ENCODE measurements at regions not wholly inside any gene's neighbourhood (a gene's known extent, or its start where the extent isn't known, plus 50 kb on each side); places are given as distances from the start of the nearest gene placed in this dataset.
"Not testable (repeated sequence)": the region's sequence is repeated elsewhere in the genome, so short reads cannot be mapped to it uniquely, and the experiment has no call there.

- DNase-seq = no peak
Observed at GRCh38 chr12:108423486-108423885, 84.4 kb upstream of the CMKLR1 start.

DNA sequence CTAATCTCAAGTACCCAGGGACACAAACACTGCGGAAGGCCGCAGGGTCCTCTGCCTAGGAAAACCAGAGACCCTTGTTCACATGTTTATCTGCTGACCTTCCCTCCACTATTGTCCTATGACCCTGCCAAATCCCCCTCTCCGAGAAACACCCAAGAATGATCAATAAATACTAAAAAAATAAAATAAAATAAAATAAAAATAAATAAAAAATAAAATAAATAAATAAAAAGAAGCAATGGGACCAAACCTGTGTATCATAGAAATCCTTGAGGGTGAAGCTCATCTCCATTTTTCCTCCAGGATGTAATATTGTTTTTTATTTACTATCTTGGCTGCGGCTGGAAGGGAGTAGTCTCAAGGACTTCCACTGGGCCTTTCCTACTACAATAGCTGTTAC is 82.0 kb upstream of the CMKLR1 start:
- DNase-seq = not testable (repeated sequence)

DNA sequence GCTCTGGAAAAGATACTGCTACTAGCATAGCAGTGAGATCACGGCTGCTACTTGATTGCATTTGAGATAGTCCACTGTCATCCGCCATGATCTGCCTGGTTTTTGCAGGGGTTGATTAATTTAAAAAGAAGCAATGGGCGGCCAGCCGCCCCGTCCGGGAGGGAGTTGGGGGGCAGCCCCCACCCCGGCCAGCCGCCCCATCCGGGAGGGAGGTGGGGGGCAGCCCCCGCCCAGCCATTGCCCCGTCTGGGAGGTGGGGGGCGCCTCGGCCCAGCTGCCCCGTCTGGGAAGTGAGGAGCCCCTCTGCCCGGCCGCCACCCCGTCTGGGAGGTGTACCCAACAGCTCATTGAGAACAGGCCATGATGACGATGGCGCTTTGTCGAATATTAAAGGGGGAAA is 81.3 kb upstream of the CMKLR1 start:
- DNase-seq = not testable (repeated sequence)

- DNase-seq = no peak
Observed at GRCh38 chr12:108419949-108420348, 80.8 kb upstream of the CMKLR1 start.

- DNase-seq = no peak
Observed at GRCh38 chr12:108418164-108418890, 79.2 kb upstream of the CMKLR1 start.

DNA sequence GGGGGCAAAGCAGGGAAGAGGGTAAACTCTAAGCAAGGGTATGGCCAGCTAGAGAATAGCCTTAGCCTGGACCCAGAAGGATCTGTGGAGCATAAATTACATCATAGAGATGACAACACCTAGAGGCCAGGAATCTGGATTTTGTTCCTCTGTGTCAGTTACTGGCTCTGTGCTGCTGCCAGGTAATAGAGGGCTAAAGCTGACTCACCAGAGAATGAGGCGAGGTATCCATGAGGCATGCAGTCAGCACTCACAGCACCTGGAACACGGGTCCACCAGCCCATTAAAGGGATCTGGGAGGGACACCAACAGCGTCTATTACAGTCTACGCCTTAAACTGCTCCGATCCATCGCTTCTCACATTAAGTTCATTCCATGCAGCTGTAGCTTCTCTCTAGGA is 74.9 kb upstream of the CMKLR1 start:
- DNase-seq = no peak

GRCh38 chr12:108410689-108411088 is 71.6 kb upstream of the CMKLR1 start:
- no peak for DNase-seq

GRCh38 chr12:108409481-108409880 is 70.4 kb upstream of the CMKLR1 start:
- no peak for DNase-seq

GRCh38 chr12:108403952-108404351 is 64.8 kb upstream of the CMKLR1 start:
- no peak for DNase-seq

- no peak for DNase-seq
Observed at GRCh38 chr12:108401964-108402363, 62.9 kb upstream of the CMKLR1 start.

DNA sequence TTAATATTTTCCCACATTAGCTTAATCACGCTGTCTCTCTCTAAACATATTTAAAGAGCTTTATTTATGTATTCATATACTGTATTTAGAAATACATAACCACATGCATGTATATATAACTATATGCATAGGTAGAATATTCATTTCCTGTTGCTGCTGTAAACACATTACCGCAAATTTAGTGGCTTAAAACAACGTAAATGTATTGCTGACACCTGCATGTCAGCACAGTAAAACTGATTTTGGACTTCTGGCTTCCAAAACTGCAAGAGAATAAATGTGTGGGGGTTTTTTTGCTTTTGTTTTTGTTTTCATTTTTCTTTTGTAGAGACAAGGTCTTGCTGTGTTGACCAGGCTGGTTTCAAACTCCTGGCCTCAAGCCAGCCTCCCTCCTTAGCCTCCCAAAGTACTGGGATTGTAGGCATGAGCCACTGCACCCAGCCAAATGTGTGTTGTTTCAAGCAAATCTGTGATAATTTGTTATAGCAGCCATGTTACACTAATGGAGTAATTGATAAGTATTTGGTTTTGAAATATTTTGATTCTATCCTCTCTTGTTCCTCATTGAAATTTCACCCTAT is 61.9 kb upstream of the CMKLR1 start:
- no peak for DNase-seq

DNA sequence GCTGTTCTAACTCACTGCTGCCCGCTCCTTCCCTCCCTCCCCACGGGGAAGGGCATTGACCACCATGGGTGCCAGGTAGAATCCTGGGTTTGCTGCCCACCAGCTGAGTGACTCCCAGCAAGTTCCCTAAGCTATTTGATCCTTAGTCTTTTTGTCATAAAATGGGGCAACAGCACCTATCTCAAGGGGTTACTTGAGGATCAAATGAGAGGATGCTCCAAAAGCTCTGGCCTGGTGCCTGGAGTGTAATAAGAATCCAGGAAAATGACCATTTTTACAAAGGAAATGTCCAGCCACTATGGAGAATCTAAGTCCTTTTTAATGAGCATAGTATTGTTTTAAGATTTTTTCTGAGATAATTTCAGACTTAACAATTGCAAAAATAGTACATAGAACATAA is 61.4 kb upstream of the CMKLR1 start:
- DNase-seq = no peak

DNA sequence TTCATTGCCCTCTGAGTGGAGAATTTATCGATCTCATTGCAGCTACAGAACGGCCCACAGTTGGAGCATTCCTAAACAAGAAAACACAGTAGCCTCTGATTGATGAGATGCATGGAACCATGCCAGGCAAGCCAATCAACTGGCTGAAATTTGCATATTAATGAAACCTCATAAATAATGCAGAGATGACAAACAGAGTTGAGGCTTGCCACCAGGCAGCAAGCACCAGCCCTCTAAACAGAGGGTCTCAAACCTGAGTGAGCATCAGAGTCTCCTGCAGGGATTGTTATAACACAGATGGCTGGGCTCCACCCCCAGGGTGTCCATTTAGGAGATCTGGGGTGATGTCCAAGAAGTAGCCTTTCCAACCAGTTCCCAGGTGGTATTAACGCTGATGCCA is 60.9 kb upstream of the CMKLR1 start:
- no peak for DNase-seq

- DNase-seq = no peak
Observed at GRCh38 chr12:108399514-108399913, 60.4 kb upstream of the CMKLR1 start.

DNA sequence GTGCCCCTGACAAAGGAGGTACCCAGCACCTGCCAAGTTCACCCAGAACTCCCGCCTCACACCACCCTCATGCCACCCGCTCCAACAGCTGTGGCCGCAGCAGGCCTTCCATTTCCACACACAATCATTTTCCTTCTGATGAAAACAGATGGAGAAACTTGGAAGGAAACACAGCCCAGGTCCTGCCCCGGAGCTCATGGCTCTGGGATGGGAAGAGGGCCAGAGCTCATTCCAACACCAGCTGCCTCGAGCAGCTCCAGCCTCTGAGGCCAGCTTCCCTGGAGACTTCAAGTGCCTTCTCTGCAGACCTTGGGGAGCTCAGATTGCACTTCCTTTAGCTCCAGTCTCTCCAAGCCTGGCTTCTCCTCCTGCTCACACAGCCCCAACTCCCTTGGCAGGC is 55.1 kb upstream of the CMKLR1 start:
- no peak for DNase-seq

DNA sequence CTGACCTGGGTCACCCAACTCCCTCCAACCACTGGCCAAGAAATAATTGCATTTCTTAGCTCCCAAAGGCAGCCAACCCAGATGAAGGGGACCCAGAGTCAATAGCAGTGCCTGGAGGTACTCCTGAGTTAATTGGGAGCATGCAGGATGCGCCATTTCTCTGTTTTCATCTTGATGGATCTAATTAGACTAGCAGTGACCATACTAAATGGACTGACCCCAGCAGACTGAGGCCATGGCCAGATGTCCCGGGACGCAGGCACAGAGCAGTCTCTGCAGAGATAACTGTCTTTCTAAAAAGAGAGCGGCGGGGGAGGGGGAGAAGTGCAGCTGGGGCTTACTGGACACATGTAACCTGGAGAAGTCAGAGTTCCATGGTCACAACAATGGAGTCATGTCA is 53.2 kb upstream of the CMKLR1 start:
- DNase-seq = no peak

GRCh38 chr12:108390495-108391203 is 51.5 kb upstream of the CMKLR1 start:
- DNase-seq = no peak

DNA sequence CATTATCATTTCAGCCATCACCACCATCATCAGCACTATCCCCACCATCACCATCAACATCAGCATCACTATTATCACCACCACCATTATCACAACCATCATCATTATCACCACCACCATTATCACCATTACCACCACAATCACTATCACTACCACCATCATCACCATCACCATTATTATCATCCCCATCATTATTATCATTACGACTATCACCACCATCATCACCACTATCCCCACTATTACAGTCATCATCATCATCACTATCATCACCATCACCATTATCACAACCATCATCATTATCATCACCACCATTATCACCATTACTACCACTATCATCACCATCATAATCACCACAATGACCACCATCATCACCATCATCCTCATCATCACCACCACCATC is 50.4 kb upstream of the CMKLR1 start:
- DNase-seq = no peak
